CD4-positive, alpha-beta T cell treated with Interleukin-6 for 4 hours (primary cell): ENCODE measurements at regions not wholly inside any gene's neighbourhood (a gene's known extent, or its start where the extent isn't known, plus 50 kb on each side); places are given as distances from the start of the nearest gene placed in this dataset.
"Not testable (repeated sequence)": the region's sequence is repeated elsewhere in the genome, so short reads cannot be mapped to it uniquely, and the experiment has no call there.

ENCODE experiments used
- DNase-seq: peaks from one replicate; pipeline ENCODE4 v3.0.0-alpha.2; 2020; ENCODE audit warnings: mixed read lengths

DNA sequence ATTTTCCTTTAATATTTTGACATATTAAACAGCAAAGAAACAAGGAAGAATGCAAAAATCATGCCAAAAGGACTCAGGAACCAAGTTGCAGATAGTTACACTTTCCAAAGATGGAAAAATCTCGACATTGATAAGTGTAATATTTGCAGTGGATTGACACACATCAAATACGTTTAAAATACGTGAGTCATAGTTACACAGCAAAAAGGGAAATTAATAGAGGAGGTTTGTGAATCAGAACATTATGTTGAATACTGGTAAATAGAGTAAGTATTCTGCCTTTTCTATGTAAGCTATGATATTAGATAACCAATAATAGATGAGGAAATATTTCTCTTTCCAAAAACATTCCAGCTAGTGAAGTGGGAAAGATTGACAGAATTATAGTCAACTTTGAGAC, 1761.3 kb upstream of the IGFBP7 start:
- DNase-seq = no peak

- no peak for DNase-seq
Observed at GRCh38 chr4:58849026-58849425, 1738.8 kb upstream of the IGFBP7 start.

GRCh38 chr4:58843455-58843854, 1733.3 kb upstream of the IGFBP7 start:
- DNase-seq = no peak

DNA sequence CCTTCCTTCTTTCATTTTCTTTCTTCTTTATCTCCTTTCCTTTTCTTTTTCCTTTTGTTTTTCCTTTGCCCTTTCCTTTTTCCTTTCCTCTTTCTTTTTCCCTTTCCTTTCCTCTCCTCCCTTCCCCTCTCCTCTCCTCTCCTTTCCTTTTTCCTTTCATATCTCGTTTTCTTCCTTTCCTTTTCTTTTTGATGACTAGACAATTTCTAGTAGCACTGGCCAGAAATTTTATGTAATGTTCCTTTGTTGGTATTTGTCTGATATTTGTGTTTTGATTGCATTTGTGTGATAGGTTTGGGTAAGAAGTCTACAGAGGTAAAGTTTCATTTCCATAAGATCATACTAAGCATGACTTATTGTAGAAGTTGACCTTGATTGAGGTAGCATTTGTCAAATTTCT, 1722.9 kb upstream of the IGFBP7 start:
- no peak for DNase-seq

GRCh38 chr4:58825278-58825677, 1715.1 kb upstream of the IGFBP7 start:
- no peak for DNase-seq

- not testable (repeated sequence) for DNase-seq
Observed at GRCh38 chr4:58818560-58818959, 1708.4 kb upstream of the IGFBP7 start.

GRCh38 chr4:58809948-58810347, 1699.8 kb upstream of the IGFBP7 start:
- DNase-seq = no peak

DNA sequence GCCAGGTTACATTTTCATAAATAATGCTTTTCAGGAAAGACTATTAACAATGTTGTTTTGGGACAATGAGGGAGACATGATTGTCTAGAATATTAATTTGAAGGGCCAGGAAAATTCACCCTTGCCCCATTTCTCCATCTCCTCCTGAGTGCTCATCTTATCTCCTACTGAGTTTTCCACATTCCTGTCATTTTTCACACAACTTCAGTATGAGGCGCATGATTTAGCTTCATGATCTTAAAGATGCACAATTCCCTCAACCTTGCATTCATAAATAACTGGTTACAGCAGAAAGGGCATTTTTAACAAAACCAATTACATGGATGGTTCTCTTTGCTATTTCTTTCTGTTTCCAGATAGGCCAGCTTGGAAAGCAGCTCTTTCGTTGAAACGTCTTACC, 1699.2 kb upstream of the IGFBP7 start:
- no peak for DNase-seq

GRCh38 chr4:58808817-58809216, 1698.6 kb upstream of the IGFBP7 start:
- DNase-seq = no peak

DNA sequence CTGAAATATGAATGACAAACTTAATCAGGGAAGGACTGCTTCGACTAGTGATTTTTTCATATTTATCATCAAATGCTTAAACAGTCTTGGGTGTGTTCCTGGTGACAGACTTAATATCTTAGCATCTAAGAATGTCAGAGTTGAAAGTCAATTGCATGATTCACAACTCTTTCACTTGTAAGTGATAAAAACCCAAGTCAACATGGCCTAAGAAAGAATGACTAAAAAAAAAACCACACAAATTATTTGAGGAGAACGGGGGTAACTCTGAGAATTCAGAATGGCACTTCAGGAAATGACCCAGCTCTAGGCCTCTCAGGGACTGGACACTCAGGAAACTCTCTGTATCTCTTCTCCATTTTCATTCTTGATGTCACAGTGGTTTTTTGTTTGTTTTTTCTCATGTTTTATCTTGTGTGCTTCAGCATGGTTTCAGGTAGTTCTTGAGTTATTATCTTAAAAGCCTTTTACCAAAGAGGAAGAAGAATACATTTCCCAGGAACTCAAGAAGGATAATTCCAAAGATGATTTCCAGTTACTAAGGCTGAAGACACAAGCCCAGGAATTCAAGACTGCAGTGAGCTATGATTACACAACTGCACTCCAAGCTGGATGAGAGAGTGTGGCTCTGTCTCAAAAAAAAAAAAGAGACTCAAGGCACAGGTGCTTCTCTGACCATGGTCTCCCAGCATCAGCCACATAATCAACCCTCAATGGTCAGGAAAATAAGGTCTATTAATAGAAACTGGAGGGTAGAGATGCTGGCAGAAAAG, 1697.8 kb upstream of the IGFBP7 start:
- DNase-seq = no peak

DNA sequence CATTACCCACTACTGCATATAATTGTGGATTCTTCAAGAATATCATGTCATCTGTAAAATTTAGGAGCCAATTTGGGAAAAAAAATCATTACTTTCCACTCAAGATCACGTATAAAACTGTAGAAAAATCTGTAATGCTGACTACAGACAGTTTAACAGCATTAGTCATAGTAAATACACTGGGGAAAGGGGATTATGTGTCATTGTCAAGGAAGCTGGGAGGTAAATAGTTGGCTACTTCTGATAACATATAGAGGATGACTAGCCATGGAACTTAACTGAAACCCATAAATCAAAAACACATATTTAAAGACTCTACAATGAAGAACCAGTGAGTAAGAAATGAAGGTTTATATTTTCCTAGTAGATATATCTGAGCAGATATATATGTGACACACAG, 1666.4 kb upstream of the IGFBP7 start:
- DNase-seq = no peak

- no peak for DNase-seq
Observed at GRCh38 chr4:58767598-58767997, 1657.4 kb upstream of the IGFBP7 start.

GRCh38 chr4:58766763-58767162, 1656.6 kb upstream of the IGFBP7 start:
- no peak for DNase-seq

DNA sequence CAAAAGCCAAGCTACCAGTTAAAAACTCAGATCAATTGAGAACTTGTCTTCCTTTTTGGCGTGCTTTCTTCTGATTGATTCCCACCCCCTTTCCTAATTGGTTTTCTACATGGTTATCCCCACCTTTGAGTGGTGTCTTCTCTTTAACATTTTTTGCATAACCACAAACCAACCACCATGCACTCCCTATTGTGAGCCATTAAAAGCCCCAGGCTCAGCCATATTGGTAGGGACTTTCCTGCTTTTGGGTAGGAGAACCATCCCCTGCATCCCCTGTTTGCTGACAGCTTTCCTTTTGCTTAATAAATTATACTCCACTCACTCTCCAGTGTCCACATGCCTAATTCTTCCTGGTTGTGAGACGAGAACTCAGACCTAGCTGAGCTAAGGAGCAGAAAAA, 1651.4 kb upstream of the IGFBP7 start:
- DNase-seq = no peak

DNA sequence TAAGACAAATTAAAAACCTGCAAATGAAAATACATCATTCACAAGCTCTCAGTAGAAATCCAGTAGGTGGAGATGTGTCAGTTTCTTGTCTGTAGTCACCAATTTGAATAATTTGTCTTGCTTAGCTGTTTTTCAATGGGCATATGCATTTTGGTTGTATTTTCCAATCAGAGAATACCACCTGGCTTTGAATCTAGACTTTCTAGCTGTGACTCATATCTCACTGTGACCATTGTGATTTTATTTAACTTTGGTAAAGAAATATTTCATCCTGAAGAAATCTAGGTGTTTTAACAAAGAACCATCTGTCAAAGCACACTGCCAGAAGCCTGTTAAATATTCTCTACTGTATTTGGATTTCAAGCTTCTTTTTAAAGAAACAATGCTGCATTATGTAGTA, 1650.6 kb upstream of the IGFBP7 start:
- no peak for DNase-seq

GRCh38 chr4:58760100-58760499, 1649.9 kb upstream of the IGFBP7 start:
- no peak for DNase-seq

DNA sequence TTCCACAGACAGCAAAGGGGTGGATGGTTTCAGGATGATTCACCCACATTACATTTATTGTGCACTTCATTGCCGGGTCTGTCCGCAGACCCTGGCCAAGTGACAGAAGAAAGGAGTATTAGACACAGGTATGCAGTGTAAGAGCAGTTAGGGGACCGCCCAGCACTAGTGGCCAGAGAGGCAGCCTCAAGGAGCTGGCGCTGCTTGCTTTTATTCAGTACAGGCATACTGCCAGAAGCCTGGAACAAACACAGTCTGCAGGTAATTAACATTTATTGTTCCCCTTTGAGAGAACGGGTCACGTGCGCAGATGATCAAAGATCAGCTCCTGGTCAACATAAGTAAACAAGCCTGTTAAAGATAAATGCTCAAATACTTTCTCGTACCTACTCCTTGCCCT, 1639.0 kb upstream of the IGFBP7 start:
- no peak for DNase-seq

DNA sequence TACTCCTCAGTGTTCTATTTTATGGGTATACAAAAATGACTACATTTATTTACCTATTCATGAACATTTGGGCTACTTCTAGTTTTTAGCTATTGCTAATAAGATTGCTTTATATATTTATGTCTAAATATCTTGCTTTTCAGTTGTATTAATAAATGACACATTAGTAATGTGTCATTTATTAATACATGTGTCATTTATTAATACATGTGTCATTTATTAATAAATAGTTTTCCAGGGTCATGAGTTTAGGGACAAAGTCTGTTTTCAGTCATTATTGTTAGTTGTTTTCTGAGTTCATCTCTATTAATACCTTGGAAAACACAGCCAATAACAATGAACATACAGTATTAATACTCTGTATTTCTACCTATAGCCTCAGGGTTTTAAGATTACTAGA, 1630.7 kb upstream of the IGFBP7 start:
- DNase-seq = no peak

- DNase-seq = no peak
Observed at GRCh38 chr4:58739275-58739674, 1629.1 kb upstream of the IGFBP7 start.

GRCh38 chr4:58738375-58738774, 1628.2 kb upstream of the IGFBP7 start:
- DNase-seq = no peak

DNA sequence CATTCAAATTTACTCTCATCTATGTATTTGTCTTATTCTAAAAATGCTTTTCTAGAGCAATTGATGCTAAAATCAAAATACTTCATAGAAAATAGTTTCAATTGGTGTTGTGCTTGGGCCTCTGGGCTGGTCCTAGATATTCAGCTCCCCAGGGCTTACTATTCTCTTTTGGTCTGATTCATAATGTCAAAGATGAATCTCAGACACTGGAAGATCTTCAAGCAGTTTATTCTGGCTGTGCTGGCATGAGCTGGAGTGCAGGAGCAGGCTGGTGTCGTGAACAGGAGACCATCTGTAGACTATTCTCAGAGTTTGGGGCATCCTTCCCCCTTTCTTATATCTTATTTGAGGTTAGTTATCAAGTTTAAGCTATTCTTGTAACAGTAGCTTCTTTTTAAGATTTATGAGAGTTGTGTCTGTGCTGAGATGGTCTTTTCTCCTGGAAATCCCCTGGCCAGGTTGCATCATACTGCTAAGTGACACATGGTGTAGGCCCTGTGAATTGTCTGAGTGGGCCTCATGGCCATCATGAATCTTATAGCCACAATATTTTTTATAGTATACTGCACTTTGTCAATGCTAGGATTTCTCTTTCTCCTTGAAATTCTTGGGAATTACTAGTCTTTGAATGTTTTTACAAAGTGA, 1624.0 kb upstream of the IGFBP7 start:
- DNase-seq = no peak

- DNase-seq = no peak
Observed at GRCh38 chr4:58732973-58733372, 1622.8 kb upstream of the IGFBP7 start.

GRCh38 chr4:58723954-58724353, 1613.8 kb upstream of the IGFBP7 start:
- DNase-seq = no peak

DNA sequence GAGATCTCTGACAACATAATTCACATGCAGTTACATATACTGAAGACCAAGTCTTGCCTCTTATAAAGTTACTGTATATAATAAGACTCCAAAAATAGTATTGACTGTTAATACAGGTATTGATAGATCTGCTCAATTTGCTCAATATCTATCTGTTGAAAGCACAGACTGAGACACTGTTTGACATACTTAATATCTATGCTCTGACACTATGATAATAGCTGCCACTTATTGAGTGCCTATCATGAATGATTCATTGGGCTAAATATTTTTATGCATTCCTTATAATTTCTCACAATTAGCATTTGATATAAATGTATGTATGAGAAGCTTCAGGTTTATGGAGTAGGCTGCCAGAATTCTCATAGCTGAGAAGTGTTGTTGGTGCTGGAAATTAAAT, 1600.9 kb upstream of the IGFBP7 start:
- no peak for DNase-seq

- DNase-seq = no peak
Observed at GRCh38 chr4:58688568-58688967, 1578.4 kb upstream of the IGFBP7 start.
